A673 (cell line): ENCODE measurements at regions not wholly inside any gene's neighbourhood (a gene's known extent, or its start where the extent isn't known, plus 50 kb on each side); places are given as distances from the start of the nearest gene placed in this dataset.

Experiments used
- BruUV-seq: library from RNA; stranded (reverse); fragments of 400-500 nt; replicated peaks from 2 replicates; lab custom pipeline; 2021; lab: Mats Ljungman, UMichigan
- CTCF ChIA-PET: fragments of 300-600 bp; sonication (Branson Sonifier 250); formaldehyde crosslinking; loops from one replicate; lab custom pipeline; 2022; ENCODE audit warnings: antibody characterized with exemption; lab: Charles Lee
- POLR2A ChIA-PET: fragments of 300-600 bp; sonication (Branson Sonifier 250); formaldehyde crosslinking; loops from one replicate; lab custom pipeline; 2022; ENCODE audit warnings: antibody characterized with exemption; ENCODE audit not compliant: low non-redundant PET; lab: Charles Lee
- DNase-seq: peaks from one replicate; pipeline ENCODE4 v3.0.0-alpha.2; 2015; ENCODE audit warnings: low spot score
- H3K27ac ChIP-seq: fragments of 200-600 bp; sonication (generic); 2 replicates; pipeline ENCODE4 v1.5.1; 2016; ENCODE audit warnings: mixed run types, low read depth, mild to moderate bottlenecking, mixed read lengths, antibody characterized with exemption, low read length; ENCODE audit not compliant: poor library complexity, severe bottlenecking
- H3K27me3 ChIP-seq: fragments of 200-600 bp; sonication (generic); replicated peaks from 2 replicates; pipeline ENCODE4 v1.6.1; 2017; ENCODE audit warnings: mixed run types, low read depth, mild to moderate bottlenecking, mixed read lengths, antibody characterized with exemption, low read length; ENCODE audit not compliant: insufficient read depth, poor library complexity
- H3K36me3 ChIP-seq: fragments of 200-600 bp; sonication (generic); 2 replicates; pipeline ENCODE4 v1.6.1; 2016; ENCODE audit warnings: mixed run types, mild to moderate bottlenecking, mixed read lengths, antibody characterized with exemption, low read length; ENCODE audit not compliant: insufficient read depth, poor library complexity, severe bottlenecking
- H3K4me1 ChIP-seq: fragments of 200-600 bp; sonication (generic); 2 replicates; pipeline ENCODE4 v1.6.1; 2017; ENCODE audit warnings: mixed run types, mild to moderate bottlenecking, mixed read lengths, antibody characterized with exemption, low read length; ENCODE audit not compliant: insufficient read depth, poor library complexity, severe bottlenecking
- H3K4me3 ChIP-seq: fragments of 200-600 bp; sonication (generic); 2 replicates; pipeline ENCODE4 v1.5.1; 2016; ENCODE audit warnings: low read depth, mixed run types, mild to moderate bottlenecking, mixed read lengths, low read length; ENCODE audit not compliant: poor library complexity, severe bottlenecking
- H3K9me3 ChIP-seq: fragments of 200-600 bp; sonication (generic); 2 replicates; pipeline ENCODE4 v1.6.1; 2016; ENCODE audit warnings: mixed run types, low read depth, mild to moderate bottlenecking, mixed read lengths, antibody characterized with exemption, low read length; ENCODE audit not compliant: poor library complexity, severe bottlenecking
- EZH2 ChIP-seq: fragments of 200-600 bp; sonication (generic); IDR thresholded peaks from 2 replicates; pipeline ENCODE4 v1.6.1; 2017; ENCODE audit warnings: borderline replicate concordance, low read depth, mild to moderate bottlenecking, mixed read lengths, antibody characterized with exemption, low read length; ENCODE audit not compliant: poor library complexity, severe bottlenecking
- intact Hi-C: fragments of 100-400 bp; cut with micrococcal nuclease; formaldehyde crosslinking; loops from one replicate; pipeline ENCODE4 v1.10.0; 2022; ENCODE audit not compliant: unreplicated experiment
- TF ChIP-seq, protein P1 (sequence below): fragments of 300-800, 200-600 bp; sonication (generic); conservative IDR thresholded peaks from 2 replicates; pipeline ENCODE4 v1.5.1; 2017; ENCODE audit warnings: low read depth, mild to moderate bottlenecking, antibody characterized with exemption, low read length, moderate library complexity, mixed read lengths

DNA sequence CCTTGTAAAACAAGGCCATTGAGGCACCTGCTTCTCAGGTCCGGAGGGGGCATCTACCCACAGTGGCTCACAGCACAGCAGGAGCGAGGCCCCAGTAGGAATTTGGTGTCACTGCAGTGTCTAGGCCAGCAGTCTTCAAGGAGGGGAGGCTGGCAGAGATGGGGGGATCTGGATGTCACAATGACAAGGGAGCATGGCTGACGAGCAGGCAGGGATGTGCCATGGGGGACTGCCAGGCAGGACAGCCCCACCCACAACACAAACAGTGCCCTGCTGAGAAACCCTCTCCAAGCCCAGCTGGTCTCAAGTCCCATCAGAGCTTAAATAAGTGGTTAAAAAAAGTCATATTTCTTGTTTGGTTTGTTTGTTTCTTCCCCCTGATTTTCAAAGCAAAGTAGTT, 121.0 kb upstream of the ZNF716 start:
- H3K27me3 ChIP-seq: no peaks in the 10 kb centered on the region
- intact Hi-C loops: no loop called here
- no peak for DNase-seq
- peaks cover 17% of the 10 kb centered on the region for H3K9me3 ChIP-seq
- CTCF ChIA-PET: no interaction called here
- no peak overlapping the region for H3K27ac ChIP-seq
- TF ChIP-seq, protein P1, sequence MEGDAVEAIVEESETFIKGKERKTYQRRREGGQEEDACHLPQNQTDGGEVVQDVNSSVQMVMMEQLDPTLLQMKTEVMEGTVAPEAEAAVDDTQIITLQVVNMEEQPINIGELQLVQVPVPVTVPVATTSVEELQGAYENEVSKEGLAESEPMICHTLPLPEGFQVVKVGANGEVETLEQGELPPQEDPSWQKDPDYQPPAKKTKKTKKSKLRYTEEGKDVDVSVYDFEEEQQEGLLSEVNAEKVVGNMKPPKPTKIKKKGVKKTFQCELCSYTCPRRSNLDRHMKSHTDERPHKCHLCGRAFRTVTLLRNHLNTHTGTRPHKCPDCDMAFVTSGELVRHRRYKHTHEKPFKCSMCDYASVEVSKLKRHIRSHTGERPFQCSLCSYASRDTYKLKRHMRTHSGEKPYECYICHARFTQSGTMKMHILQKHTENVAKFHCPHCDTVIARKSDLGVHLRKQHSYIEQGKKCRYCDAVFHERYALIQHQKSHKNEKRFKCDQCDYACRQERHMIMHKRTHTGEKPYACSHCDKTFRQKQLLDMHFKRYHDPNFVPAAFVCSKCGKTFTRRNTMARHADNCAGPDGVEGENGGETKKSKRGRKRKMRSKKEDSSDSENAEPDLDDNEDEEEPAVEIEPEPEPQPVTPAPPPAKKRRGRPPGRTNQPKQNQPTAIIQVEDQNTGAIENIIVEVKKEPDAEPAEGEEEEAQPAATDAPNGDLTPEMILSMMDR: no peak
- TF ChIP-seq EZH2: no peak
- H3K4me1 ChIP-seq: no peaks in the 10 kb centered on the region
- H3K36me3 ChIP-seq: no peaks in the 10 kb centered on the region
- POLR2A ChIA-PET: no interaction called here
- no TSS peak for BruUV-seq
- H3K4me3 ChIP-seq: no peak overlapping the region

DNA sequence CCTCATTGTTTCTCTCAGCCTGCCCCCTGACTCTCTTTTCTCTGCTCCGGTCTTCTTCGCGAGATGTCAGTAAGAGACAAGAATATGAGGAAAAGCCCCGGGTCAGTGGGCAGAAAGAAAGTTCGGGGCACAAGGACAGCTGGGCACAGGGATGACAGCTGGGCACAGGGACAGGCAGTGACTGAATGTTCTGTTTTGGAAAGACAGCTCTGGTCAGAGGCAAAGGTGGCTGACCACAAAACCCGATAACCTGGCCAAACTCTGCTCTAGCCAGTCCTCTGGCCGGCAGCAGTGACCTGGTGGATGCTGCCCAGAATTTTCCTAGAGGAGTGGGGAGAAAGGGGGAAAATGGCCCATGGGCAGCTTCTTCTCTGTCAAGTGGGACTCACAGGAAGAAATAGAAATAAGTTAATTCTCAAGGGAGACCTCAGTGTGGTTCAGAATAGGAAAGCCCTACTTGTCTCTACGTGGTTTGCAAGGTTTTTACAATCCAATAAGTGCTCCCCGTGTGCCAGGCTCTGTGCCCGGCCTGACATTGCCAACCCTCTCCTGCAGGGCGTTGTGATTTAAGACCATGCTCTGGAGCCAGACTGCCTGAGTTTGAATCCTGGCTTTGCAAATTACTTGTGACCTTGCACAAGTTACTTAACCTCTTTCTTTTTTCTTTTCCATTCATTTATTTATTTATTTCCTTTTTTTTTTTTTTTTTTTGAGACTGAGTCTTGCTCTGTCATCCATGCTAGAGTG, 110.6 kb upstream of the ZNF716 start:
- H3K9me3 ChIP-seq: peaks cover 46% of the 10 kb centered on the region
- BruUV-seq: no TSS peak
- no peaks in the 10 kb centered on the region for H3K4me1 ChIP-seq
- H3K27me3 ChIP-seq: no peaks in the 10 kb centered on the region
- no peak for DNase-seq
- no peak overlapping the region for H3K27ac ChIP-seq
- intact Hi-C loops: no loop called here
- H3K4me3 ChIP-seq: no peak overlapping the region
- ChIA-PET POLR2A (no interaction called here), CTCF (no interaction called here)
- TF ChIP-seq EZH2: no peak
- TF ChIP-seq, protein P1: no peak
- H3K36me3 ChIP-seq: no peaks in the 10 kb centered on the region

DNA sequence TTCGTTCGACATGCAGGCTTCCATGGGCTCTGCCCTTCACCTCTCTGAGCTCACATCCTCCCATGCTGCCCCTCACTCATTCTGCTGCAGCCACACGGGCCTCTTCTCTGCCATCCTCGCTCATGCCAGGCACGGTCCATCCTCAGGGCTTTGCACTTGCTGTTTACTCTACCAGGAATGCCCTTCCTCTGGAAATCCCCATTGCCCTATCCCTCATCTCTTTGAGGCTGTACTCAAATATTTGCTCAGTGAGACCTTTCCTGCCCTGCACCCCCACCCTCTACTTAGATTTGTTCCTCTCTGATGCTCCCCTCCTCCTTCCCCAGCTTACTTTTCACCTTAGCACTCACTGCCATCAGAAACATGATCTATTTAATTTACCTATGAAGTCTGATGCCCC, 107.0 kb upstream of the ZNF716 start:
- intact Hi-C loops: no loop called here
- H3K9me3 ChIP-seq: peaks cover 44% of the 10 kb centered on the region
- POLR2A ChIA-PET: no interaction called here
- no peak overlapping the region for H3K27ac ChIP-seq
- H3K36me3 ChIP-seq: no peaks in the 10 kb centered on the region
- H3K4me3 ChIP-seq: no peak overlapping the region
- TF ChIP-seq EZH2: no peak
- DNase-seq: no peak
- no peaks in the 10 kb centered on the region for H3K27me3 ChIP-seq
- H3K4me1 ChIP-seq: no peaks in the 10 kb centered on the region
- BruUV-seq: no TSS peak
- CTCF ChIA-PET: no interaction called here
